Occipital lobe (tissue), 1 donor: ENCODE measurements at regions not wholly inside any gene's neighbourhood (a gene's known extent, or its start where the extent isn't known, plus 50 kb on each side); places are given as distances from the start of the nearest gene placed in this dataset.
"Not testable (repeated sequence)": the region's sequence is repeated elsewhere in the genome, so short reads cannot be mapped to it uniquely, and the experiment has no call there.

Experiments
- DNase-seq: peaks from one replicate; lab custom pipeline; 2025; lab: John Stamatoyannopoulos, UW

- no peak for DNase-seq
These were observed 127.2 kb downstream of the CD164 start for GRCh38 chr6:109255087-109255486.

DNA sequence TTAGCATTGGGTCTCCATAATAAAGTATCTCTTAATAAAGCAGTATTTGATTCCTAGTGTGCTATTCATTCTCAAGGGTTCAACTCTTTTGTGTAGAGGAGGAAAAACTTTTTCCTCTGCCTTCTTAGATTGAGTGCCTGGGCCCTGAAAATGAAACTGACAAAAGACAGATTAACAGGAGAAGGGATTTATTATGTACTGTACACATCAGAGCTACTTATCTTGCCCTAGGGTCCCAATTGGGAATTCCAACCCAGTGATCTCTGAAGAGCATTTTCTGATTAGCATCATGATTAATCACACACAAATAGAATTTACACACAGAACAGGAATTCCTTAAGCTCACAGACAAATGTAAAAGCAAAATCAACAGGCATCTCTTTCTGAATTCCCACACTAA lies 128.9 kb downstream of the CD164 start:
- no peak for DNase-seq

DNA sequence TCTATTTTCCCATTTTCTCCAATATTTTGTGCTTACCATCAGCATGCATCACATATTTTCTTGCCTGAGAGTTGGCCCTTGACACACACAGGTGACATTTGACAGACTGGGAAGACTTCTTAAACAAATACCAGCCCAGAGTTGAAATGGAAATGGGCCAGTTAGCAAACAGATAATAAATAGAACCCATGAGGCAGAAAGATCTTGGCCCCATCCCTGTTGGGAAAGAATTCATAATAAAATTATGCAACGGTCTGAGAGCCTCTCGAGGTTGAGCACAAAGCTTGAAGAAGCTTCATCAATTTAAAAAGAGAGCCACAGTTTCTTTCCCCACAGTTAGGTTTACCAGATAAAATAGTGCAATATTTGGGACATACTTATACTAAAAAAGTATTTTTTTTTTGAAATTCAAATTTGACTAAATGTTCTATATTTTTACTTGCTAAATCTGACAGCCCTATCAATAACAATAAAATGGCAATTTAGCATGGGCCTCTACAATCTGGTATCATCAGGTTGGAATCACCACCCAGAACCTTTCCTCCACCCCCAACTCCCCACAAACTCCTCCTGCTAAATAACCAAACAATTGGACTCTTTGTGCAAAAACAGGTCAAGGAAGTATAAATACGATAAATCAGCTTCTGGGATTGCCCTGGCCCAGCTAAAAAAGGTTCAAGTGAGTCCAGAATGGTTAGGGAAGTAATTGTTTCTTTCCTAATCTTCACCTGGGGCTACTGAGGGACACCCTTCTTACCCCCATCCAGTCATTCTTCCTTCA lies 129.8 kb downstream of the CD164 start:
- no peak for DNase-seq

GRCh38 chr6:109251839-109252238 lies 130.4 kb downstream of the CD164 start:
- no peak for DNase-seq

GRCh38 chr6:109250544-109251156 lies 131.6 kb downstream of the CD164 start:
- DNase-seq: not testable (repeated sequence)

DNA sequence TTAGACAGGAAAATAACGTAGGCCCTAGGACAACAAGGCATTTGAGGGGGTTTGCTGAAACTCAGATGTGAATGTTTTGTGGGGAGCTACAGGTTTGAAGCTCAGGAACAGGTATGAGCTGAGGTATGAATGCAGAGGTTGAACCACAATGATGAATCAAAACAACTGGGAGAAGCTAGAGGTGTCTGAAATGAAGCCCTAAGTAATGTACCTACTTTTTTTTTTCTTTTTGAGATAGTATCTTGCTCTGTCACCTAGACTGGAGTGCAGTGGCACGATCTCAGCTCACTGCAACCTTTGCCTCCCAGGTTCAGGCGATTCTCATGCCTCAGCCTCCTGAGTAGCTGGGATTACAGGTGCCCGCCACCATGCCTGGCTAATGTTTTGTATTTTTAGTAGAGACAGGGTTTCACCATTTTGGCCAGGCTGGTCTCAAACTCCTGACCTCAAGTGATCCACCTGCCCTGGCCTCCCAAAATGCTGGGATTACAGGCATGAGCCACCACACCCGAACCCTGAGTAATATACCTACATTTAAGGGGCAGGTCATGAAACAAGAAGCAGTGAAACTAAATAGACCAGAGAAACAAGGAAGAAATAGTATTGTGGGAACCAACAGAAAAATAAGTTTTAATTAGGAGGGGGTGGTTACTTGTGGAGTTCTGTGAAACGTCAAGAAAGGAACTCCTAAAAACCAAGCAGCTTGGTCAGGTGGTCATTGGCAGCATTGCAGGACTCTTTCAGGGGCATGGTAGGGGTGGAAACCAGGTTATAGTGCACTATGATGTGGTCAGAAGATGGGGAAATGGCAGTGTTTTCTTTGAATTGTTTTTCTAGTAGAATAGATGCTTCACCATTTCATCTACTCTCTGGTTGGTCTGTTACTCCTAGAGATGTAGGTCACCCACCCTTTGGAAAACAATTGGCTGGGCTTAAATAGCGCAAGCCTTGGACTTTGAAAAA lies 138.1 kb downstream of the CD164 start:
- DNase-seq: no peak

GRCh38 chr6:109242925-109243324 lies 139.3 kb downstream of the CD164 start:
- DNase-seq: no peak

DNA sequence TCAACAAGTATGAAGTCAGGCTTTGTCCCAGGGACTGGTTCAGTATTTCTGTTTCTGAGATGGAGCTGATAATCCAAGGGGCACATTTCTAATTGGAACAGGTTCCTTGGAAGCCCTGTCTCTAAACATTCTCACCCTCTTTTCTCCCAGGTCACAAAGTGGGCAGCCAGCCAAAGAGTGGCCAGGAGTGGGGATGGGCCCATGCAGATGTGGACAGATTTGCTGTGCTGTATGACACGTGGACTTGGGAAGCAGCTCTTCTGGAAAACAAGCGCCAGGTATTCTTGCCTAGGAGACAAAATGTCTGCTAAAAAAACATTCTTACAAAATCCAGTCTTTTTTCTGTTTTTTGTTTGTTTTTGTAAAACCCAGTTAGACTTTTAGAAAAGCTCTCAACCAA lies 140.2 kb downstream of the CD164 start:
- DNase-seq: no peak

- DNase-seq: no peak
These were observed 141.1 kb downstream of the CD164 start for GRCh38 chr6:109241199-109241598.

DNA sequence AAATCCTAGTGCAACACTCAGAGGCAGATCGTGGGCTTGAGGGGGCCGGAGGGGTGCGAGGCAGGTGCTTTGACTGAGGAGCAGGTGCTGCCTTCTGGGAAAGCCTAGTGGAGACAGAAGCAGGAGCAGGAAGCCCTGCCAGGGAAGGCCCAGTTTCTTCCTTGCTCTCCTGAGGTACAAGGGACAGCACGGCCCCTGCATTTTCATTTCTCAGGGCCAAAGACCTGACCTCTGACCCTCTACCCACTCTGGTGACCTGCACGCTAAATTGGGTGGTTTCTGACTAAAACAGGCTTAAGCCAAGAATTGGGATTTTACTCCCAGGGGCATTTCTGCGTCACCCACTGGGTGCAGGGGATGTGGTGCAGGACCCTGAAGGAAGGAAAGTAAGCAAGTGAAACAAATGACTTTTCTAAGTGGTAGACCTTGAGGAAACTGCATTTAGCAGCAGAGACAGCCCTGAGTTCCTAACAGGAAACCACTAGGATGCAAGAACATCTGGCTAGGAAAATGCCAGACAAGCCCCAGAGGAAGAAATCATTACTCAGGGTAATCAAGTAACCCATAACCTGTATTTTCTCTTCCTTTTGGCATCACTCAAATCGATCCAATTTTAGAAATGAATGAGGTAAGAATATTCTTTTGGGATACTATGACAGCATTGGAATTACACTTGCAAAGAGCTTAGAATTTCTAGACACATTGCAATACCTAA lies 141.7 kb downstream of the CD164 start:
- DNase-seq: no peak

- no peak for DNase-seq
These were observed 142.5 kb downstream of the CD164 start for GRCh38 chr6:109239651-109240321.

DNA sequence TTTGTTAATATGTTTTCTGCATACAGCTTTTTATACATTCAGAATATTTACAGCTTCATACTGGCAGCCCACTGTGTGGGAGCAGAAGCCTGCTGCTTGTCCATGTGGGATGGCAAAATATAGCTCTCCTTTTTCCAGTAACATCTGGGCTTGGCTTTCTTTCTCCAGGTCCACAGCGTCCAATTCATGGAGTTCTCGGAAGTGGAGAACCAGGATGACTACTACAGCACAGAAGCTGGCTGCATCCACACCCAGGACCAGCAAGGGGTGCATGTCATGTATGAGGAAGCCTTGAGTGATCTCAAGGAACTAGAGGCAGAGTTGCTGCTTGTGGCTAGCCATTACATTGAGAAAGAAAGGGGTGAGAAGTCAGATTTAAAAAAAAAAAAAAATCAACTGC lies 143.1 kb downstream of the CD164 start:
- no peak for DNase-seq

- no peak for DNase-seq
These were observed 143.1 kb downstream of the CEP57L1 start for GRCh38 chr6:109238396-109238795.

GRCh38 chr6:109237986-109238329 lies 142.7 kb downstream of the CEP57L1 start:
- DNase-seq: no peak

- DNase-seq: no peak
These were observed 142.0 kb downstream of the CEP57L1 start for GRCh38 chr6:109237077-109237985.

DNA sequence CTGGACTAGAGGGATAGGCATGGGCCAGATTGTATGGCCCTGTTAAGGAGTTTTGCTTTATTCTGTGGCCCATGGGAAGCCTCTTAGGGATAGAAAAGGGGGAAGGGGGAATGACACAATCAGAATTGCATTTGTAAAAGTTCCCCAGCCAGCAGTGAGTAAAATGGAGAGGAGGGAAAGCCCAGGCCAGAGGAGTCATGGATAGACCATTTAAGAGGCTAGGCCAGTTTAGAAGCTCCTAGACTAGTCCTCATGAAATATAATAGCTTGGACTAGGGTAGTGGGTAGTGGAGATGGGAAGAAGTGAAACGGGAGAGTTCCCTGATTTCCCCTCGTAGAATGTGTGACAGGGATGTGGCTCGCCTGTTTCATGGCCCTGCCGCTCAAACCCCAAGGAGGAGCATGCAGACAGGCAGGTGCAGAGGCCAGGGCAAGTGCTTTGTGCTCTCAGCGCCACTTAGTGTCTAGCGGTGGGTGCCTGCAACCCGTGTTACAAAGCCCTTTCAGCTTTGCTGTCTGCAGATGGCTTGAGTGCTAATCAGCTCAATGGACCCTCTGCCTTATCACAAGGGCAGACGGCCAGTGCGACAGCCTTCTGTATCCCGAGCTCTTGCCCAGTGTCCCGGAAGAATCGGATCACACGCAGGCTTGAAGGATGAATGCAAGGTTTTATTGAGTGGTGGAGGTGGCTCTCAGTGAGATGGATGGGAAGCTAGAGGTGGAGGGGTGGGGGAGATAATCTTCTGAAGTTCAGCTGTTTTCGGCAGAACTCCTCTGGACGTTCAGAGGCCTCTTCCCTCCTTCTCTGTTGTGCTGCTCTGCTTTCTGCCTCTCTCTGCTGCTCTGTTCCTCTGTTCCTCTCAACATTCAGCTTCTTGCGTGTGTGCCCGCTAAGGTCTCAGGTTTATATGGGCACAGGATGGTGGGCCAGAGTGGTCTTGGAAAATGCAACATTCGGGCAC lies 141.1 kb downstream of the CEP57L1 start:
- no peak for DNase-seq

DNA sequence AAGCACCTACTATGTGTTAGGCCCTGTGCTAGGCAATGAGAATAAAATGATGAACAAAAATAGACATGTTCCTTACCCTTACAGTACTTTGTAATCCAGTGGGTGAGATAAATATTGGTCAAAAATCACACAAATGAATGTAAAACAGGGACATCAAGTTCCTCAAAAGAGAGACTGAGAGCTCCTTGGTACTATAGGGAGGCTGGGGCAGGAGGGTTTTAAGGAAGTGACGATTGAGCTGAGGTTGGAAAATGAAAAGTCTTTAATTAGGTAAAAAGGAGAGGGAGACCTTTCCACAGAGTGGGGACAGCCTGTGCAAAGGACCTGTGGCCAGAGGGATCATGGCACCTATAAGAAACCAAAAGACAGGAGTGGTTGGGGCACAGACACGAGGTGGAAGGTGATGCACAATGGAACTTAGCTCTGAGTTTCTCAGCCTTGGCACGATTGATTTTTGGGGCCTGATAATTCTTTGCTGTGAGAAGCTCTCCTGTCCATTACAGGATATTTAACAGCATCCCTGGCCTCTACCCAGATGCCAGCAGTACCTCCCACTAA lies 140.3 kb downstream of the CEP57L1 start:
- DNase-seq: no peak

DNA sequence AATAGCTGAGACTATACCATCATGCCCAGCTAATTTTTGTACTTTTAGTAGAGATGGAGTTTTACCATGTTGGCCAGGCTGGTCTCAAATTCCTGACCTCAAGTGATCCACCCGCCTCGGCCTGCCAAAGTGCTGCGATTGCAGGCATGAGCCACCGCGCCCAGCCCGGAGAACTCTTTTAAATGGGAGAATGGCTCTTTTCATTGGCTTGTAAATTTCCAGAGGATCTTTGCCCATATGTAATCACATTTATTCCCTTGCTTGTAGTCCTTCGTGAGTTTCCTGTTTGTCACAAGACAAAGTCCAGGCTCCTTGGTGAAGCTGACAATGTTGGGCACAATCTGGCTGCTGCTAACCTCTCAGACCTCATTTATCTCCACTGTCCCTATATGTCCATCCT lies 135.1 kb downstream of the CEP57L1 start:
- DNase-seq: no peak
